HG02642 (cell line): ENCODE measurements at regions not wholly inside any gene's neighbourhood (a gene's known extent, or its start where the extent isn't known, plus 50 kb on each side); places are given as distances from the start of the nearest gene placed in this dataset.

Source experiments
- ATAC-seq: cut with Tn5 transposase; IDR thresholded peaks from one replicate; pipeline ENCODE4 v1.9.1; 2021; ENCODE audit warnings: mild to moderate bottlenecking; ENCODE audit not compliant: unreplicated experiment, poor library complexity

DNA sequence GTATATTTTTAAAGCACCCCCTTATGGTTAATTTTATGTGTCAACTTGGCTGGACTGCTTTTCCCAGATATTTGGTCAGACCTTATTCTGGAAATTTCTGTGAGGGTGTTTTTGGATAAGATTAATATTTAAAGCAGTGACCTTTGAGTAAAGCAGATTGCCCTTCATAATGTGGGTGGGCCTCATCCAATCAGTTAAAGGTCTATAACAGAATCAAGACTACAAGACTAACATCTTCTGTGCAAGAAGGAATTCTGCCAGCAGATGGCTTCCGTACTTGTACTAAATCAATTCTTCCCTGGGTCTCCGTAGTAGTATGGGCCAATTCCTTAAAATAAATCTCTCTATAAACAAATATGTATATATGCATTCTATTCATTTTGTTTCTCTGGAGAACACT lies 257.6 kb downstream of the ETNK1 start:
- ATAC-seq = no peak

- no peak for ATAC-seq
Measured at GRCh38 chr12:22893878-22894277, 268.9 kb downstream of the ETNK1 start.

DNA sequence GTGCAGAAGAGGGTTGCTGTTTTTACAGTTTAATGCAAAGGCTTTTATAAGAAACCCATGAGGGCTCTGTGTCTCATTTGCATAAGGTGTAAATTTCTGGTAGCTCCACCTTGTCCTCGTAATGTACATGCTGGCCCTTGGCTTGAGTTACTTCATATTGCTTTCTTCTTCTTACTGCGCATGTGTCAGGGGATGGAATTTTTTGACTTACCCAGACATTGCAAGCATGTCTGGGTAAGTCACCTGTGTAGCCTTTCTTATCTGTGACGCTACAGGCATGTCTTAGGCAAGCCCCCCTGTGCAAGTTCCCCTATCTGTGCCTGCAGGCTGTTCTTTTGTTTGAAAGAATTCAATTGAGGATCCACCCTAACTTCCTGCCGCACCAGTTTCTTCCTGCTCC lies 274.2 kb downstream of the ETNK1 start:
- ATAC-seq = no peak

- no peak for ATAC-seq
Measured at GRCh38 chr12:22900401-22900800, 275.4 kb downstream of the ETNK1 start.

DNA sequence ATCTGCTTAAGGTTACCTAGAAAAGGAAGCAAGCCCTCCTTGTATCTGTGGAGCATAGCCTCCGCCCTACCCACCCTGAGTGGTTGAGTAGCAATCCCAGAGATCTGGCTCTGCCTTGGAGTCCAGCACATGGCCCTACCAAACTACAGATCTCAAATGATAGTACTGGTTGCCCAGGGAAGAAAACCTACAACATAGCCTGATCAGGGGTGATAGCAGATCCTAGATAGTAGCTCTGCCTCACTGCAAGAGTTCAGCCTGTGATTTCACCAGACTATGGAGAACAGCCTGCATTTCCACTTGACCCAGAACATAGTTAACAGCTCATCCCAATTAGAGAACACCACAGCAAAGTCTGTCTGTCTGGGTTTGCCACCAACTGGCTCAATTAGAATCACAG lies 279.5 kb downstream of the ETNK1 start:
- no peak for ATAC-seq

DNA sequence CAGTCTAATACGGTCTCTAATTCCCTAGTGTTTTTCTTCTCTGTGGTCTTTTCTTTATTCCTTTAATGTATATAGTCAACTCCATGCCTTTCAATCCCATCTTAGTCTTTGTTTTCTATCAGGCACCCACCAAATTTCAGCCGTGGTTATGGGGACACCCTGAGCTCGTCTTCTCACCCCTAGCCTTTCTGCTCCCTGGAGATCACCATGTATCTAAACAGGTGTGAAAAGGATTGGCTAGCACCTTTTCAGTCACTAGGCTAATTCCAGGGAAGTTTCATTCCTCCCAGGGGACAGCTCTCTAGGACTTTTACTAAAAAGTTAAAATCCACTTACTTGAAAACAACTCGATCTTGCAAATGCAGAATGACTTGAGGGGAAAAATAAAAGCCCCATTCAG lies 291.3 kb downstream of the ETNK1 start:
- no peak for ATAC-seq

- no peak for ATAC-seq
Measured at GRCh38 chr12:22916815-22917214, 291.8 kb downstream of the ETNK1 start.

- no peak for ATAC-seq
Measured at GRCh38 chr12:22919883-22920282, 294.9 kb downstream of the ETNK1 start.

- no peak for ATAC-seq
Measured at GRCh38 chr12:22923768-22924167, 298.8 kb downstream of the ETNK1 start.

GRCh38 chr12:22924391-22924790 lies 299.4 kb downstream of the ETNK1 start:
- ATAC-seq = no peak

- no peak for ATAC-seq
Measured at GRCh38 chr12:22925623-22926022, 300.7 kb downstream of the ETNK1 start.

- no peak for ATAC-seq
Measured at GRCh38 chr12:22932431-22932830, 307.5 kb downstream of the ETNK1 start.

- no peak for ATAC-seq
Measured at GRCh38 chr12:22935090-22935489, 310.1 kb downstream of the ETNK1 start.

GRCh38 chr12:22935501-22935900 lies 310.5 kb downstream of the ETNK1 start:
- ATAC-seq = no peak

DNA sequence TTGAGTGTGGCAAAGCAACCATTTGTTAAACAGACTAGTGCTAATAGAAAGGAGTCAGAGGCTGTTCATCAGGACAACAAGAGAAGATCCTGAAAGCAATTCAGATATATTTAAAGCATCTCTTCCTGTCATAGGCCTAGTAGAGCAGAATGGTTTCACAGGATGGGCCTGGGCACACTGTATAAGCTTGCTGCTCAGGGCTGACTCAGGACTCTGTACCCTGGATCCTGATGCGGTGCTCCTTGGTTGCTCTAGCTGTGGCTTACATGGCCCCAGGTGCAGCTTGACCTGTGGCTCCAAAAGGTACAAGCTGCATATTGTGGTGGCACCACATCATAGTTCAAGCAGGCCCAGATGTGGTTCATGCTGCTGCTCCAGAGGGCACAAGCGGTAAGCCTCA lies 313.4 kb downstream of the ETNK1 start:
- ATAC-seq = no peak

- no peak for ATAC-seq
Measured at GRCh38 chr12:22951206-22951605, 326.2 kb downstream of the ETNK1 start.

DNA sequence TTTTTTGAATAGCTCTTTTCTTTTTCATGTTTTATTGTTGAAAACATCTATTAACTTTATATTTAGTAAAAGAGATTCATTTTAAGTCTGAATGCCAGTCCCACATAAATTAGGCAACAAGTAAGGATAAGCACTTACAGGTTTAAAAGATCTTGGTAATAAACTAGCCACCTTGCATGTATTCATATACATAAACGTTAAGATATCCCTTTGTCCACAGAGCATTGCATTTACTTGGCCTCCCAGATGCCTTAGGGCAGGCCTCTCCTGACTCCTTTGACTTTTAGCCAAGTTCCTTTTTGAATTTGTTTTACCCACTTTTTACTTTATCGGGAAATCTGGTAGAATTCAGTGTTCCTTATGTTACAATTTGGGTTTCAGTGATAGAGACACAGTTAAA lies 331.7 kb downstream of the ETNK1 start:
- no peak for ATAC-seq

GRCh38 chr12:22967171-22967570 lies 342.2 kb downstream of the ETNK1 start:
- ATAC-seq = no peak

- ATAC-seq = no peak
Measured at GRCh38 chr12:22969521-22969920, 344.6 kb downstream of the ETNK1 start.

GRCh38 chr12:22971247-22971646 lies 346.3 kb downstream of the ETNK1 start:
- ATAC-seq = no peak

- no peak for ATAC-seq
Measured at GRCh38 chr12:22971701-22972191, 346.8 kb downstream of the ETNK1 start.

DNA sequence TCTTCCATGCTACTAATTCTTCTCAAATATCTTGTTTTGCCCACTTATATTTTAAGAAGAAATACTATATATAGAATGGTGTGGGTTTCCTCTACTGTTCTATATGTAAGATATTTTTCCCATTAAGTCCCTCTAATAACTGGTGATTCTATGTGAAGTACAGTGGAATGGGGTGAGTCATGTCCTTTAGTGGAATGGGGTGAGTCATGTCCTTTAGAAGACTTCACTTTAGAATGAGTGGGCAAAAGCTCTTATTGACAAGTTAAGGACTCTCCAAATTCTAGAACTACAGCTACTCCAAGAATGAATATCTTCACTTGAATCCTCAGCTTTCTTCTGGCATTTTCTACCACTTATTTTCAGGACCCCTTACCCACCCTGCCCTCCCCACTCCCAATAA lies 349.9 kb downstream of the ETNK1 start:
- ATAC-seq = no peak

DNA sequence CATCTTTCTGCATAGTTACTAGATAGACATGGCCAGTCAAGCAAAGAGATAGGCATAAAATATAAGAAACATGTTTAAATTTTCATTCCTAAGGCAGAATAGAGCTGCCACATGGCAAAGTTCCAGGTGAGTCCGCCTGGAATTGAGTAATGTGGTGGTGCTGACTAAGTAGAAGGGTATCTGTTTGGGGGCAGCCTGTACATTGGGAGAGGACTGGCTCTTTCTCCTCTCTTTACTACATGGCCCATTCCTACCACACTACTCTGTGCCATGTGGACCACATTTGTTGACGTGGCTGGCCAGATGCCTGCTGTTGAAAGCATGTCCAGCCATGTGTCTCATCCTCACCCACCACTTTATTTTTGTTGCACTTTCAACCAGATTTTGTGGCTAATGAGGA lies 354.0 kb downstream of the ETNK1 start:
- no peak for ATAC-seq
